HFF-Myc (cell line): ENCODE measurements at regions not wholly inside any gene's neighbourhood (a gene's known extent, or its start where the extent isn't known, plus 50 kb on each side); places are given as distances from the start of the nearest gene placed in this dataset.

Experiments
- DNase-seq: peaks from one replicate; pipeline ENCODE4 v3.0.0-alpha.2; 2011; ENCODE audit warnings: low read depth; ENCODE audit errors: extremely low read depth
- H3K4me3 ChIP-seq: replicated peaks from 2 replicates; pipeline ENCODE4 v1.5.1; 2011; ENCODE audit warnings: low read depth, mild to moderate bottlenecking, control low read depth, low read length
- TF ChIP-seq, protein P1 (sequence below): IDR thresholded peaks from 2 replicates; pipeline ENCODE4 v1.5.1; 2012; ENCODE audit warnings: mild to moderate bottlenecking, low read depth, low read length, control low read depth; ENCODE audit errors: missing control alignments

DNA sequence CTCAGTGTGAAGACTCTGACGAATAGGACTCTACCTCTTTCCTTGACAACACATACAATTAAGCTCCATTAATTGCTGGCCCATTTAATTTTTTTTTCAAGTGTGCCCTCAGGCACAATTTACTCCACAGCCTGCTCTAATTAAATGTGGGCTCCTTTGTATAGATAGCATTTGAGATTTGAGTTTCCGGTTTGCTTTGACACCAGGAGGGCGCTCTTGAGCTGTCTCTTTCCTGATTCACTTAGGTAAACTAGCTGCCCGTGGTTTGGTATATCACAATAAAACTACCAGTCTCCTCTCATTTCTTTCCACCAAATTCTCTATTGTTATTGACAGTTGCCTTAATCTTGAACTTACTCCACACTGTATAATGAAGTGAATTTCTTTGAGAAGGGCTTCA lies 666.0 kb downstream of the DSC3 start:
- no peak overlapping the region for H3K4me3 ChIP-seq
- DNase-seq, result no peak
- TF ChIP-seq, protein P1, sequence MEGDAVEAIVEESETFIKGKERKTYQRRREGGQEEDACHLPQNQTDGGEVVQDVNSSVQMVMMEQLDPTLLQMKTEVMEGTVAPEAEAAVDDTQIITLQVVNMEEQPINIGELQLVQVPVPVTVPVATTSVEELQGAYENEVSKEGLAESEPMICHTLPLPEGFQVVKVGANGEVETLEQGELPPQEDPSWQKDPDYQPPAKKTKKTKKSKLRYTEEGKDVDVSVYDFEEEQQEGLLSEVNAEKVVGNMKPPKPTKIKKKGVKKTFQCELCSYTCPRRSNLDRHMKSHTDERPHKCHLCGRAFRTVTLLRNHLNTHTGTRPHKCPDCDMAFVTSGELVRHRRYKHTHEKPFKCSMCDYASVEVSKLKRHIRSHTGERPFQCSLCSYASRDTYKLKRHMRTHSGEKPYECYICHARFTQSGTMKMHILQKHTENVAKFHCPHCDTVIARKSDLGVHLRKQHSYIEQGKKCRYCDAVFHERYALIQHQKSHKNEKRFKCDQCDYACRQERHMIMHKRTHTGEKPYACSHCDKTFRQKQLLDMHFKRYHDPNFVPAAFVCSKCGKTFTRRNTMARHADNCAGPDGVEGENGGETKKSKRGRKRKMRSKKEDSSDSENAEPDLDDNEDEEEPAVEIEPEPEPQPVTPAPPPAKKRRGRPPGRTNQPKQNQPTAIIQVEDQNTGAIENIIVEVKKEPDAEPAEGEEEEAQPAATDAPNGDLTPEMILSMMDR, result no peak

- no peak overlapping the region for H3K4me3 ChIP-seq
- no peak for DNase-seq
- TF ChIP-seq, protein P1, result no peak
These were observed 680.5 kb downstream of the DSC3 start for GRCh38 chr18:30361864-30362540.

DNA sequence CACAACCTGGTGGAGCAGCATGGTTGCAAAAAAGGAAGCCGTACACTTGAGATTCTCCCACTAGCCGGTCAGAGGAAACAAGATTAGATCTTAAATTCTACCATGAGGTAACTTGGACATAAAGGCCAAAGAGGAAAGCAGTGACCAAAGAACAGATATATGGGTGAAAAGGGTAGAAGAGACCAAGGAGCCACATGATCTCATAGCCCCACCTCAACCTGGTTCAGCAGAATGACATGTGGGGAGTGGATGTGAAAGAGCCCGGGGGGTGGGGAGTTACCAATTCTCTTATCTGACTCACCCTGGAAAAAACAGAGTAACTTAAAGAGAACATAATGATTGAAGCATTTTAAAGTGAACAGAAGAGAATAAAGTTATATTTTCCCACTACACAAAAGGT lies 683.0 kb downstream of the DSC3 start:
- DNase-seq, result no peak
- H3K4me3 ChIP-seq, result no peak overlapping the region
- TF ChIP-seq, protein P1, result no peak

DNA sequence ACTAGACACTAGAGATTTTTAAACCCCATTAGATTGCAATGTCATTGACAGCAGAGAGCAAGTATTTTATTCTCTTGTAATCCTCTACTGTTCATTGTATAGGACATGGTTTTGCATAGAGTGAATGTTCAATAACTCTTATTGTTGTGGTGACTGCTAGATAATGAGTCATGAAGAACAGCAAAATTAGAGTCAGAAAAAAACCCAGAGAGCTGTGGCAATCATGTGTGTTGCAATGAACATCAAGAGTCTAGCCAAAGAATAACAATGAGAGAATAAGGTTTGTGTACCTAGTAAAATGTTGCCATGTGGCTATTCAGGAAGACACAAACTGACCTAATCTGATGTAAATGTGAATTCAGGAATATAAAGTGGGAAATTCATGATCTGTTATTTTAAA lies 684.0 kb downstream of the DSC3 start:
- TF ChIP-seq, protein P1, result no peak
- no peak for DNase-seq
- H3K4me3 ChIP-seq, result no peak overlapping the region

DNA sequence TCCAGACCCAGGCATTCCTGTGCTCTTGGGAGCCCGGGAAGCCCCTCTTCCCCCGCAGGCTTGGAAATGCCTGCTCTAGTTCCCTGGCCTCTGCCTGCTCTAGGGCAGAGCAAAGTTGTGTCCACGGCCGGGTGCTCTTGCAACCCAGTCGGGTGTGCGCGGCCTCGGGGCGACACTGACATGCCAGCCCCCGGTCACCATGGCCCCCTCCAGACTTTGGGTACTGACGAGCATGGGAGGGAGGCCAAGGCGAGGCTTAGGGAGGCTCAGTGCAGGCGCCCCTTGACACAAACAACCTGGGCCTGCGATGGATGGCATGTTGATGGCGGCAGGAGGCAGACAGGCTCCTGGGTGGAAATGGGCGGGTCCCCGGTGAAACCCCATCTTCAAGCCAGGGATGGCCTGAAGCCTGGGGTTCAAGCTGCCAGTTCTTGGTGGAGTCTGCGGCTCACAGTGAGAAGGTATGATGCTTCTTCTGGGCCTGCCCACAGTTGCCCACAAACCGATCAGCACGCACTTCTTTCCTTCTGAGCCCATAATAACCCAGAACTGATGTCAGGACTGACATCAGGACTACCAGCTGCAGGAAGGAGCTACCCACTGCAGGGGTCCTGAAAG lies 689.9 kb downstream of the DSC3 start:
- no peak overlapping the region for H3K4me3 ChIP-seq
- TF ChIP-seq, protein P1, result no peak
- no peak for DNase-seq

DNA sequence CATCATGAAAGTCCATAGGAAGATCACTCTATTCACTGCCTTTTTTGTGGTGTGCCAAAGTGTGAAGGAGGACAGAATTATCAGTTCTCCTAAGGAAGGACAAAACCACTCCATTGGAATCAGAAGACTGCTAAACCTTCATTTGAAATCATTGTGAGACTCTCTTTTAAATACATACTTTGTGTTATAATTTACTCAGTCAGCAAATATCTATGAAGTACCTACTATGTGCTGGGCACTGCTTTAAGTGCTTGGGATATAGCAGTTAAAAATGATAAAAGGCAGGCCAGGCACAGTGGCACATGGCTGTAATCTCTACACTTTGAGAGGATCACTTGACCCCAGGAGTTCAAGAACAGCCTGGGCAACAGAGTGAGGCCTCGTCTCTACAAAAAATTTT lies 692.3 kb downstream of the DSC3 start:
- DNase-seq, result no peak
- TF ChIP-seq, protein P1, result no peak
- H3K4me3 ChIP-seq, result no peak overlapping the region
